ENCODE measurements at regions not wholly inside any gene's neighbourhood (a gene's known extent, or its start where the extent isn't known, plus 50 kb on each side); places are given as distances from the start of the nearest gene placed in this dataset.

DNA sequence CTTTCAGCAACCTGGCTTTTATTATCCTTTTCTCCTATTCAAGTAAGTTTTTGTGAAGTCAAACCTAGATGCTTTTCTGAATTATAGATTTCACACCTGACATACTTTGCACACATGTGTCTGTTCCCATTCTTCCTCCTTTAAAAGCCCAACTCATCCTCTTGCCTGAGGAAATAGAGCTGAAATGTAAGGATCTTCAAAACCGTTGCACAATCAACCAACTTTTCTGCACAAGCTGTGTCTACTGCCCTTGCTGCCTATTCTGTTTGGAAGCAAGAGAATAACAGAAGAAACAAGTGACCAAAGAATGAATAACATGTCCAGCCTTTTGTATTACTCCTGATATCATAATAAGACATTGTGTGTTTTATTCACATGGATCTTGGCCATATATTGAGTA, 95.1 kb upstream of the ITGA1 start:
- no peaks in the 10 kb centered on the region for H3K27me3 ChIP-seq (ENCODE audit: control insufficient read depth in 1 of 2, insufficient read depth in 2 of 2, low read length in 2 of 2)
- H3K4me3 ChIP-seq (ENCODE audit: low read depth in 1 of 2, low read length in 2 of 2) = no peak overlapping the region
- 34 to 43% methylated on average over 1 of the region's 1 CpG for WGBS, 2 donors
- no peaks in the 10 kb centered on the region for H3K9me3 ChIP-seq (ENCODE audit: control insufficient read depth in 2 of 2, insufficient read depth in 1 of 2, low read depth in 1 of 2, low read length in 1 of 2)
- no peak overlapping the region for H3K27ac ChIP-seq (ENCODE audit: low read depth in 2 of 2, low read length in 1 of 2)
- no peaks in the 10 kb centered on the region for H3K4me1 ChIP-seq (ENCODE audit: control insufficient read depth in 2 of 2, insufficient read depth in 2 of 2, low read length in 1 of 2)
- no peaks in the 10 kb centered on the region for H3K36me3 ChIP-seq (ENCODE audit: control insufficient read depth in 2 of 2, insufficient read depth in 2 of 2, low read length in 1 of 2)

DNA sequence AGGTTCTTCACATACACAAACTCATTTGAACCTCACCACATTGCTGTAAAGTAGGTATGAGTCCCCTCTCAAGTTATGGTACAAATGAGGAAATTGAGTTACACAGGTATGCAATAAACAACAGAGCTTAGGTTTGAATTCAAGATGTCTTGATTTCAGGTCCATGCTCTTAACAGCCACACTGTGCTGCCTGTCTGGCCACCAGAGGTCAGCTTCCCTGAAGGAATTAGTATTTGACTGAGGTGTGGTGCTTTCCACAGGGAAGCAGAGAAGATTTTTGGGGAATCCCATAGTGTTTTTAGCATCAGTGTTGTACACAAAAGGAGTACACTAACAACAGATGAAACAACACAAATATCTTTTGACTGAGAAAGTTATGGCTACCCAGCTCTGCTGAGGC, 94.4 kb upstream of the ITGA1 start:
- H3K4me3 ChIP-seq (ENCODE audit: low read depth in 1 of 2, low read length in 2 of 2) = no peak overlapping the region
- H3K27me3 ChIP-seq (ENCODE audit: control insufficient read depth in 1 of 2, insufficient read depth in 2 of 2, low read length in 2 of 2) = no peaks in the 10 kb centered on the region
- H3K36me3 ChIP-seq (ENCODE audit: control insufficient read depth in 2 of 2, insufficient read depth in 2 of 2, low read length in 1 of 2) = no peaks in the 10 kb centered on the region
- no peaks in the 10 kb centered on the region for H3K9me3 ChIP-seq (ENCODE audit: control insufficient read depth in 2 of 2, insufficient read depth in 1 of 2, low read depth in 1 of 2, low read length in 1 of 2)
- H3K4me1 ChIP-seq (ENCODE audit: control insufficient read depth in 2 of 2, insufficient read depth in 2 of 2, low read length in 1 of 2) = no peaks in the 10 kb centered on the region
- no peak overlapping the region for H3K27ac ChIP-seq (ENCODE audit: low read depth in 2 of 2, low read length in 1 of 2)

DNA sequence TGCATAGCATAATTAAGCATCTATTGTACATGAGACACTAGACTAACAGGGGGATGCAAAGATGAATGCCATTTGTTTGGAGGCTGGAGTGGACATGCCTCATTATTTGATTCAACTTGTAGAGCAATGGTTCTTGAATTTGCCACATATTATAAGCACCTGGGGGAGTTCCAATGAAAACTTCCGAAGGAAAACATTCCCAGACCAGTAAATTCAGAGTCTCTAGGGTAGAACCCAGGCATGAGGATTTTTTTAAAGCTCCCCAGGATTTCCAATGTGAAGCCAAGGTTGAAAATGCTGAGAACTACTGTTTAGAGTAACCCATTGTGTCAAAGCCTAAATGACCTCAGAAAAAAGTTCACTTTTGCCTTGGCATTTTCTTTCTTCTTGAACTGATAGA, 93.9 kb upstream of the ITGA1 start:
- Histone ChIP-seq H3K4me3 (ENCODE audit: low read depth in 1 of 2, low read length in 2 of 2) (no peak overlapping the region), H3K9me3 (ENCODE audit: control insufficient read depth in 2 of 2, insufficient read depth in 1 of 2, low read depth in 1 of 2, low read length in 1 of 2) (no peaks in the 10 kb centered on the region), H3K27ac (ENCODE audit: low read depth in 2 of 2, low read length in 1 of 2) (no peak overlapping the region), H3K27me3 (ENCODE audit: control insufficient read depth in 1 of 2, insufficient read depth in 2 of 2, low read length in 2 of 2) (no peaks in the 10 kb centered on the region), H3K36me3 (ENCODE audit: control insufficient read depth in 2 of 2, insufficient read depth in 2 of 2, low read length in 1 of 2) (no peaks in the 10 kb centered on the region), H3K4me1 (ENCODE audit: control insufficient read depth in 2 of 2, insufficient read depth in 2 of 2, low read length in 1 of 2) (no peaks in the 10 kb centered on the region)
- 78 to 92% methylated on average over 1 of the region's 1 CpG for WGBS, 2 donors

DNA sequence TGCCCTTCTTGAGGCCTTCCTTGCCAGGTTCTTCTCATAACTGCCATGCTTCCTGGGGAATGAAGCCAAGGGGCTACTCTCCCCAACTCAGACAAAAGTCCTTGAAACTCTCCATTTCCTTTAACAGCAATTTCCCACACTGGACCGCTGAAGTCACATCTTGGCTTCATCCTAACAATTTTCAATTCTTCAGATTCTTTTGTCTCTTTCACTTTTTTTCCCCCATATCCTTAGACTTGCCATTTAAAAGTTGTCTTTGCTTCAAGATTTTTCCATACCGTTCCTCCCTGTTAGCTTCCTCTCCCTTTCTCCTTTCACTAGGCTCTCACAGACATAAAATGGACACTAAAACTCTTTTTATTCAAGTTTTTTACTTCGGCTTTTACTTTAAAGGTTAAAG, 93.1 kb upstream of the ITGA1 start:
- Histone ChIP-seq H3K27me3 (ENCODE audit: control insufficient read depth in 1 of 2, insufficient read depth in 2 of 2, low read length in 2 of 2) (no peaks in the 10 kb centered on the region), H3K36me3 (ENCODE audit: control insufficient read depth in 2 of 2, insufficient read depth in 2 of 2, low read length in 1 of 2) (no peaks in the 10 kb centered on the region), H3K9me3 (ENCODE audit: control insufficient read depth in 2 of 2, insufficient read depth in 1 of 2, low read depth in 1 of 2, low read length in 1 of 2) (no peaks in the 10 kb centered on the region), H3K4me1 (ENCODE audit: control insufficient read depth in 2 of 2, insufficient read depth in 2 of 2, low read length in 1 of 2) (no peaks in the 10 kb centered on the region), H3K4me3 (ENCODE audit: low read depth in 1 of 2, low read length in 2 of 2) (no peak overlapping the region), H3K27ac (ENCODE audit: low read depth in 2 of 2, low read length in 1 of 2) (no peak overlapping the region)
- WGBS, 2 donors = 75 to 79% methylated on average over 3 of the region's 3 CpGs

DNA sequence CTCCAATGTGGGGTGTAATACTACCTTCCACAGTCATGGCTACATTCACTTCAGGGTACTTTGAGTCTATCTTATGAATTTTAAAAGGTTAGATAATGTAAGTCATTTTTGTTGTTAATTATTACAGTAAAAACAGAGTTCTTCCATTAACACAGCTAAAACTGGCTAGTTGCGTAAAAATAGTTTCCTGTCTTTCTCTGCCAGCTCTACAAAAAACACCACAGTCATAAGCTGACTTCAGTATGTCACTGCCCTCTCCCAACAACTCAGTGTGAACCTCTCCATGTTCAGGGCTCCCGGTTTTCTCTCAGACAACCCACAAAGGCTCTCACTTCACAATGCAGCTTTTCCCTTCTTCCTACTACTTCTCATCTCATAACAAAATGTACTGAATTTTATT, 84.8 kb upstream of the ITGA1 start:
- Histone ChIP-seq H3K27ac (ENCODE audit: low read depth in 2 of 2, low read length in 1 of 2) (no peak overlapping the region), H3K4me1 (ENCODE audit: control insufficient read depth in 2 of 2, insufficient read depth in 2 of 2, low read length in 1 of 2) (no peaks in the 10 kb centered on the region), H3K27me3 (ENCODE audit: control insufficient read depth in 1 of 2, insufficient read depth in 2 of 2, low read length in 2 of 2) (no peaks in the 10 kb centered on the region), H3K4me3 (ENCODE audit: low read depth in 1 of 2, low read length in 2 of 2) (no peak overlapping the region), H3K9me3 (ENCODE audit: control insufficient read depth in 2 of 2, insufficient read depth in 1 of 2, low read depth in 1 of 2, low read length in 1 of 2) (no peaks in the 10 kb centered on the region), H3K36me3 (ENCODE audit: control insufficient read depth in 2 of 2, insufficient read depth in 2 of 2, low read length in 1 of 2) (no peaks in the 10 kb centered on the region)
- 66 to 72% methylated on average over 2 of the region's 2 CpGs for WGBS, 2 donors

DNA sequence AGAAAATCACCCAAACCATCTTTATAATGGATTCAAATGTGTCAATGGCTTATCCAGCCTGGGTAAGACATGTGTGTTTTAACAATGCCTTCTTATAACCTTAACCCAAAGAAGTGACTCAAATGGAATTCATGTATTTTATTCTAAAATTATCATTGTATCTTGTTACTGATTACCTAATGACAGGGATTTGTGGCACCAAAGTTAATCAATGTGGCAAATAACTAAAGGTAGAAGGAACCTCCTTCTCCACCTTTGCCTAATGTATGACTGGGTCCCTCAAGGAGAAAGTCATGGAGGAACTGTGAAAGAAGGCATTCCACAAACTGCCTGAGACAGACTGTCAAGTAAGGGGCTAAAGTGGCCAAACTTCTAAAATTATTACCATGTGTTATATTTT, 84.4 kb upstream of the ITGA1 start:
- H3K4me1 ChIP-seq (ENCODE audit: control insufficient read depth in 2 of 2, insufficient read depth in 2 of 2, low read length in 1 of 2) = no peaks in the 10 kb centered on the region
- no peaks in the 10 kb centered on the region for H3K27me3 ChIP-seq (ENCODE audit: control insufficient read depth in 1 of 2, insufficient read depth in 2 of 2, low read length in 2 of 2)

DNA sequence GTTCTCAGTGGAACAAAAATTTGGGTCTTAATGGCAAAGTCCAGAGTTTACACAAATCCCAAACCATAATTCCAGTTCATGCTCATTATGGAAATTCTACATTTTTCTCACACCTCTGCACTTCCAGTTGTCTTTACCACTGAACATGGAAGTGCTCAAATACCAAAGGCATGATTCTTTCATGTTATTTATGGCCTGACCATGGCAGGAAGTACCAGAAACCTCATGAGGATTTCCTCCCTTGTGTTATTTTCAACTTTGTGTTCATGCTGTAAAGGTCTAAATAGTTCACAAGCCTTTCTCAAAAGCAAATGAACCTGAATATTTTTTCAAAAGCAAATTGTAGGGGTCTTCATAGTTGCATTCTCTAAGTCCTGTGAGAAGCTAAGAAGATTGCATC, 82.0 kb upstream of the ITGA1 start:
- no peaks in the 10 kb centered on the region for H3K4me1 ChIP-seq (ENCODE audit: control insufficient read depth in 2 of 2, insufficient read depth in 2 of 2, low read length in 1 of 2)
- no peaks in the 10 kb centered on the region for H3K9me3 ChIP-seq (ENCODE audit: control insufficient read depth in 2 of 2, insufficient read depth in 1 of 2, low read depth in 1 of 2, low read length in 1 of 2)
- no peaks in the 10 kb centered on the region for H3K27me3 ChIP-seq (ENCODE audit: control insufficient read depth in 1 of 2, insufficient read depth in 2 of 2, low read length in 2 of 2)
- H3K36me3 ChIP-seq (ENCODE audit: control insufficient read depth in 2 of 2, insufficient read depth in 2 of 2, low read length in 1 of 2) = no peaks in the 10 kb centered on the region
- H3K4me3 ChIP-seq (ENCODE audit: low read depth in 1 of 2, low read length in 2 of 2) = no peak overlapping the region
- H3K27ac ChIP-seq (ENCODE audit: low read depth in 2 of 2, low read length in 1 of 2) = no peak overlapping the region

More for the DNA sequence above, 84.4 kb upstream of the ITGA1 start:
- H3K4me3 ChIP-seq (ENCODE audit: low read depth in 1 of 2, low read length in 2 of 2) = no peak overlapping the region
- no peaks in the 10 kb centered on the region for H3K9me3 ChIP-seq (ENCODE audit: control insufficient read depth in 2 of 2, insufficient read depth in 1 of 2, low read depth in 1 of 2, low read length in 1 of 2)
- no peak overlapping the region for H3K27ac ChIP-seq (ENCODE audit: low read depth in 2 of 2, low read length in 1 of 2)
- H3K36me3 ChIP-seq (ENCODE audit: control insufficient read depth in 2 of 2, insufficient read depth in 2 of 2, low read length in 1 of 2) = no peaks in the 10 kb centered on the region

DNA sequence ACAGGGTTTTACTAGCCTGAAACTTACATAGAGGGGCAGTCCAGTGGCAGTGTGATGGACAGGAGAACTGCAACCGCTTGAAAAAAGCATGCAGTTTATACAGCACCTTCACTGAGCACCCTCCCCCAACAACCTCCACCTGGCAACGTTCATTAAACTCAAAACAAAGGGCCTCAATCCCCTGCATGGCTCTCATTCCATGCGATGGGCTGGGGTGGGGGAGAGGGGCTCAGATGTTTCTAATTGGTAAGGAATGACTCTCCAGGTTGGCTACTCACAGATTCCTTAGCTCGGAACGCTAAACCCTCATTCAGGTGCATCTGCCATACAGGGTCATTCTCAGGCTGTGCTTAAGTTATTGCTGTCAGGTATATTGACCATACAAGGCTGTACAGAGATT, 80.9 kb upstream of the ITGA1 start:
- 71 to 76% methylated on average over 5 of the region's 5 CpGs for WGBS, 2 donors
- Histone ChIP-seq H3K27me3 (ENCODE audit: control insufficient read depth in 1 of 2, insufficient read depth in 2 of 2, low read length in 2 of 2) (no peaks in the 10 kb centered on the region), H3K4me3 (ENCODE audit: low read depth in 1 of 2, low read length in 2 of 2) (no peak overlapping the region), H3K27ac (ENCODE audit: low read depth in 2 of 2, low read length in 1 of 2) (no peak overlapping the region), H3K36me3 (ENCODE audit: control insufficient read depth in 2 of 2, insufficient read depth in 2 of 2, low read length in 1 of 2) (no peaks in the 10 kb centered on the region), H3K9me3 (ENCODE audit: control insufficient read depth in 2 of 2, insufficient read depth in 1 of 2, low read depth in 1 of 2, low read length in 1 of 2) (no peaks in the 10 kb centered on the region), H3K4me1 (ENCODE audit: control insufficient read depth in 2 of 2, insufficient read depth in 2 of 2, low read length in 1 of 2) (no peaks in the 10 kb centered on the region)

DNA sequence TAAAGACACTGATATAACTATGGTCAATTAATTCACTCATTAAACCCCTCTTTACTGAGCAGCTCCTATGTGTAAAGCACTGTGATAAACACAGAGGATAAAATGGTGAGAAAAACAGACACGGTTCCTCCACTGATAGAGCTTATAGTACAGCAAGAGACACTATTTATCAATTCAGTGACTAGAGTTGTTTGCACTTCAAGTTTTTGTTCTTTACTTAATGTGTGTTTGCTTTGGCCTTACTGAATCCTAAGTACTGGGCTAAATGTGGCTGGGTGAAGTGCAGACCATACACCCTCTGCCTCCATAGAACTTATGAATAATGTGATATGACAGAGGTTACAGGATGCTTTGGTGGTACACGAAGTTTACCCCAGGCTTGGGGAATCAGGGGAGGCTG, 80.1 kb upstream of the ITGA1 start:
- Histone ChIP-seq H3K27ac (ENCODE audit: low read depth in 2 of 2, low read length in 1 of 2) (no peak overlapping the region), H3K4me3 (ENCODE audit: low read depth in 1 of 2, low read length in 2 of 2) (no peak overlapping the region), H3K9me3 (ENCODE audit: control insufficient read depth in 2 of 2, insufficient read depth in 1 of 2, low read depth in 1 of 2, low read length in 1 of 2) (no peaks in the 10 kb centered on the region), H3K36me3 (ENCODE audit: control insufficient read depth in 2 of 2, insufficient read depth in 2 of 2, low read length in 1 of 2) (no peaks in the 10 kb centered on the region), H3K27me3 (ENCODE audit: control insufficient read depth in 1 of 2, insufficient read depth in 2 of 2, low read length in 2 of 2) (no peaks in the 10 kb centered on the region), H3K4me1 (ENCODE audit: control insufficient read depth in 2 of 2, insufficient read depth in 2 of 2, low read length in 1 of 2) (no peaks in the 10 kb centered on the region)
- 47 to 59% methylated on average over 2 of the region's 2 CpGs for WGBS, 2 donors

DNA sequence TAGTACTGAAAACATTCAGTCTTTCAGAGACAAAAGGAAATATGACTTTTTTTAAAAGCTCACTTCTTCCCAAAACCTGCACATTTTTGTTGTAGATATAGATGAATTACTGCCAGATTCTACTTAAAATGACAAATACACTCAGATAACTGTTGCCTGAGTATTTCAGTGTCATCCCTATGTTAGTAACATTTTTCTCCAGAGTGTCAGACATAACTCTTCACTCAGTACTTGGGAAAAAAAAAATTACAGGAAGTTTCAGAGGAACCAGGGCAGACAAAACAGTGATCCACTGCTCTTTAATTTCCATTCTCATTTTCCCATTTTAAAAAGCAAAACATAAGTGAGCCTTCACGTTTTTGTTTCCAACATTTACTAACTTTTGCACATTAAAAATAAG, 79.3 kb upstream of the ITGA1 start:
- WGBS, 2 donors = 43 to 51% methylated on average over 1 of the region's 1 CpG
- H3K4me1 ChIP-seq (ENCODE audit: control insufficient read depth in 2 of 2, insufficient read depth in 2 of 2, low read length in 1 of 2) = no peaks in the 10 kb centered on the region
- H3K36me3 ChIP-seq (ENCODE audit: control insufficient read depth in 2 of 2, insufficient read depth in 2 of 2, low read length in 1 of 2) = no peaks in the 10 kb centered on the region
- no peaks in the 10 kb centered on the region for H3K27me3 ChIP-seq (ENCODE audit: control insufficient read depth in 1 of 2, insufficient read depth in 2 of 2, low read length in 2 of 2)
- H3K4me3 ChIP-seq (ENCODE audit: low read depth in 1 of 2, low read length in 2 of 2) = no peak overlapping the region
- H3K27ac ChIP-seq (ENCODE audit: low read depth in 2 of 2, low read length in 1 of 2) = no peak overlapping the region
- no peaks in the 10 kb centered on the region for H3K9me3 ChIP-seq (ENCODE audit: control insufficient read depth in 2 of 2, insufficient read depth in 1 of 2, low read depth in 1 of 2, low read length in 1 of 2)

All from esophagus (tissue), 2 donors.